MM.1S (cell line): ENCODE measurements at regions not wholly inside any gene's neighbourhood (a gene's known extent, or its start where the extent isn't known, plus 50 kb on each side); places are given as distances from the start of the nearest gene placed in this dataset.

Experiments
- EZH2 ChIP-seq: fragments of 300-600 bp; sonication (generic); optimal IDR thresholded peaks from 2 replicates; pipeline ENCODE3; 2017; ENCODE audit warnings: low read depth, mild to moderate bottlenecking, antibody characterized with exemption, low read length, mixed read lengths
- TF ChIP-seq, protein P1 (sequence below): fragments of 300-600 bp; sonication (generic); IDR thresholded peaks from 2 replicates; pipeline ENCODE4 v1.5.1; 2016; ENCODE audit warnings: antibody characterized with exemption, low read length, mixed read lengths

DNA sequence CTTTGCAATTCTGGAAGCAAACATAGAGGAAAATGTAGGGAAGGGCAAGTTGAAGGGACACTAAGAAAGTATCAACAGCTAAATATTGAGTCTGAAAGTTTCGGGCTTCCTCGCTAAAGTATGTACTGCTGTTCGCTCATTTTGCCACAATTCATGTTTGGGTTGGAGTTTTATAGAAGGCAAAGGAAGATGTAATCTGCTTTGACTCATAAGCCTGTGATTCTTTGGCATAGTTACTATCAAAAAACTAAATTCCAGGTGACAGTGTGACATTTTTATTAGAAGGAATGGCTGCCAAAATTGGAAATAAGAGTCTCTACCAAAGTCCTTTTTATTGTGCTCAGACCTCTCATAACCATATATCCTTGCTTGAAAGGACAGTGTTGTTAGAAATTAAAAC is 336.7 kb upstream of the ADGRL3 start:
- TF ChIP-seq, protein P1, sequence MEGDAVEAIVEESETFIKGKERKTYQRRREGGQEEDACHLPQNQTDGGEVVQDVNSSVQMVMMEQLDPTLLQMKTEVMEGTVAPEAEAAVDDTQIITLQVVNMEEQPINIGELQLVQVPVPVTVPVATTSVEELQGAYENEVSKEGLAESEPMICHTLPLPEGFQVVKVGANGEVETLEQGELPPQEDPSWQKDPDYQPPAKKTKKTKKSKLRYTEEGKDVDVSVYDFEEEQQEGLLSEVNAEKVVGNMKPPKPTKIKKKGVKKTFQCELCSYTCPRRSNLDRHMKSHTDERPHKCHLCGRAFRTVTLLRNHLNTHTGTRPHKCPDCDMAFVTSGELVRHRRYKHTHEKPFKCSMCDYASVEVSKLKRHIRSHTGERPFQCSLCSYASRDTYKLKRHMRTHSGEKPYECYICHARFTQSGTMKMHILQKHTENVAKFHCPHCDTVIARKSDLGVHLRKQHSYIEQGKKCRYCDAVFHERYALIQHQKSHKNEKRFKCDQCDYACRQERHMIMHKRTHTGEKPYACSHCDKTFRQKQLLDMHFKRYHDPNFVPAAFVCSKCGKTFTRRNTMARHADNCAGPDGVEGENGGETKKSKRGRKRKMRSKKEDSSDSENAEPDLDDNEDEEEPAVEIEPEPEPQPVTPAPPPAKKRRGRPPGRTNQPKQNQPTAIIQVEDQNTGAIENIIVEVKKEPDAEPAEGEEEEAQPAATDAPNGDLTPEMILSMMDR, result no peak
- TF ChIP-seq EZH2, result no peak
